IMR-90 (cell line): ENCODE measurements at regions not wholly inside any gene's neighbourhood (a gene's known extent, or its start where the extent isn't known, plus 50 kb on each side); places are given as distances from the start of the nearest gene placed in this dataset.
"Not testable (repeated sequence)": the region's sequence is repeated elsewhere in the genome, so short reads cannot be mapped to it uniquely, and the experiment has no call there.

Experiments used
- ATAC-seq: fragments of 200-7000 bp; cut with Tn5 transposase; 2 replicates; pipeline ENCODE4 v1.9.1; 2020; ENCODE audit warnings: low read depth, mild to moderate bottlenecking, moderate library complexity
- BruUV-seq: library from RNA; stranded (reverse); fragments of 400-500 nt; replicated peaks from 2 replicates; lab custom pipeline; 2021; lab: Mats Ljungman, UMichigan
- CTCF ChIA-PET: fragments of 300-600 bp; formaldehyde crosslinking; extraction: SDS; loops from one replicate; lab custom pipeline; 2021; ENCODE audit warnings: antibody characterized with exemption; lab: Yijun Ruan, JAX
- POLR2A ChIA-PET: fragments of 300-600 bp; sonication (Branson Sonifier 250); formaldehyde crosslinking; loops from one replicate; lab custom pipeline; 2022; ENCODE audit warnings: antibody characterized with exemption; ENCODE audit not compliant: unreplicated experiment; lab: Charles Lee
- DNase-seq: peaks from one replicate; pipeline ENCODE4 v3.0.0; 2013
- H2AFZ ChIP-seq: replicated peaks from 2 replicates; pipeline ENCODE3; 2013; ENCODE audit warnings: low read length, mild to moderate bottlenecking; ENCODE audit not compliant: poor library complexity
- H2AK5ac ChIP-seq: 2 replicates; pipeline ENCODE4 v1.6.1; 2013; ENCODE audit warnings: low read depth, low read length, inconsistent platforms
- H2AK9ac ChIP-seq: replicated peaks from 2 replicates; pipeline ENCODE3; 2013; ENCODE audit warnings: mild to moderate bottlenecking, low read depth, low read length, moderate library complexity; ENCODE audit not compliant: poor library complexity
- H2BK120ac ChIP-seq: 2 replicates; pipeline ENCODE4 v1.6.1; 2013; ENCODE audit warnings: low read depth, low read length, inconsistent platforms
- H2BK15ac ChIP-seq: 3 replicates; pipeline ENCODE4 v1.6.1; 2013; ENCODE audit warnings: low read depth, low read length, inconsistent platforms
- H2BK20ac ChIP-seq: 2 replicates; pipeline ENCODE4 v1.6.1; 2013; ENCODE audit warnings: low read depth, mild to moderate bottlenecking, inconsistent platforms, low read length, moderate library complexity
- H2BK5ac ChIP-seq: 2 replicates; pipeline ENCODE4 v1.6.1; 2013; ENCODE audit warnings: mild to moderate bottlenecking, low read depth, low read length, inconsistent platforms; ENCODE audit not compliant: poor library complexity, severe bottlenecking
- H3K14ac ChIP-seq: replicated peaks from 2 replicates; pipeline ENCODE4 v1.6.1; 2013; ENCODE audit warnings: low read depth, low read length, inconsistent platforms
- H3K18ac ChIP-seq: 2 replicates; pipeline ENCODE4 v1.6.1; 2013; ENCODE audit warnings: low read depth, low read length, control low read depth
- H3K23ac ChIP-seq: 2 replicates; pipeline ENCODE4 v1.6.1; 2013; ENCODE audit warnings: low read depth, low read length, inconsistent platforms
- H3K27ac ChIP-seq: 2 replicates; pipeline ENCODE4 v1.5.1; 2013; ENCODE audit warnings: mild to moderate bottlenecking, control low read depth, low read length; ENCODE audit not compliant: insufficient read depth
- H3K27me3 ChIP-seq: 2 replicates; pipeline ENCODE4 v1.6.1; 2013; ENCODE audit warnings: low read length; ENCODE audit not compliant: control insufficient read depth, insufficient read depth
- H3K36me3 ChIP-seq: 2 replicates; pipeline ENCODE4 v1.6.1; 2013; ENCODE audit warnings: low read length, mixed read lengths; ENCODE audit not compliant: control insufficient read depth, insufficient read depth
- H3K4ac ChIP-seq: 2 replicates; pipeline ENCODE4 v1.6.1; 2013; ENCODE audit warnings: low read depth, low read length, inconsistent platforms
- H3K4me1 ChIP-seq: 2 replicates; pipeline ENCODE4 v1.6.1; 2013; ENCODE audit warnings: low read length, mixed read lengths; ENCODE audit not compliant: control insufficient read depth, insufficient read depth
- H3K4me2 ChIP-seq: 2 replicates; pipeline ENCODE4 v1.6.1; 2013; ENCODE audit warnings: low read depth, mild to moderate bottlenecking, control low read depth, low read length, moderate library complexity
- H3K4me3 ChIP-seq: 2 replicates; pipeline ENCODE4 v1.5.1; 2013; ENCODE audit warnings: low read depth, mild to moderate bottlenecking, control low read depth, low read length, moderate library complexity; ENCODE audit not compliant: insufficient read depth
- H3K56ac ChIP-seq: 2 replicates; pipeline ENCODE4 v1.6.1; 2013; ENCODE audit warnings: low read length, inconsistent platforms; ENCODE audit not compliant: insufficient read depth; ENCODE audit errors: extremely low read depth
- H3K79me1 ChIP-seq, 2 experiments: 2 replicates each; pipeline ENCODE4 v1.6.1; 2013; ENCODE audit warnings: low read length in 2 of 2, inconsistent platforms in 1 of 2, low read depth in 1 of 2
- H3K9ac ChIP-seq: 2 replicates; pipeline ENCODE4 v1.6.1; 2013; ENCODE audit warnings: low read depth, low read length, control low read depth
- H3K9me1 ChIP-seq: 2 replicates; pipeline ENCODE4 v1.6.1; 2013; ENCODE audit warnings: low read length, inconsistent platforms; ENCODE audit not compliant: insufficient read depth
- H3K9me3 ChIP-seq: 2 replicates; pipeline ENCODE4 v1.6.1; 2013; ENCODE audit warnings: low read length; ENCODE audit not compliant: control insufficient read depth, insufficient read depth
- H4K20me1 ChIP-seq: 2 replicates; pipeline ENCODE4 v1.6.1; 2013; ENCODE audit warnings: low read length, inconsistent platforms; ENCODE audit not compliant: insufficient read depth
- H4K5ac ChIP-seq: 2 replicates; pipeline ENCODE4 v1.6.1; 2013; ENCODE audit warnings: mild to moderate bottlenecking, low read depth, low read length, control low read depth
- H4K8ac ChIP-seq, 2 experiments: 2 replicates each; pipeline ENCODE4 v1.6.1; 2013; ENCODE audit warnings: low read depth in 2 of 2, low read length in 2 of 2, control low read depth in 1 of 2, inconsistent platforms in 1 of 2
- H4K91ac ChIP-seq: 2 replicates; pipeline ENCODE4 v1.6.1; 2013; ENCODE audit warnings: low read depth, low read length, inconsistent platforms; ENCODE audit not compliant: insufficient read depth
- WGBS, 2 experiments: methylation state at CpG; one replicate each; pipeline versions ENCODE4 v1.1.5 to v1.1.7; 2013; ENCODE audit warnings: missing lambda C conversion rate in 2 of 2; ENCODE audit not compliant: insufficient read length in 1 of 2; ENCODE audit errors: extremely low coverage in 2 of 2; 5-methylcytosine and 5-hydroxymethylcytosine counted together
- dilution Hi-C: fragments of 300-500 bp; cut with HindIII; formaldehyde crosslinking; loops from one replicate; pipeline ENCODE4 v1.14.3; 2018; ENCODE audit warnings: low sequenced_read_pairs; ENCODE audit not compliant: unreplicated experiment
- in situ Hi-C: fragments of 300-500 bp; cut with MboI; formaldehyde crosslinking; loops from 3 replicates; pipeline ENCODE4 v1.14.3; 2019; ENCODE audit warnings: low sequenced_read_pairs, inconsistent platforms, mixed read lengths
- intact Hi-C: fragments of 100-400 bp; cut with micrococcal nuclease; formaldehyde crosslinking; loops from 2 replicates; pipeline ENCODE4 v1.10.0; 2022

DNA sequence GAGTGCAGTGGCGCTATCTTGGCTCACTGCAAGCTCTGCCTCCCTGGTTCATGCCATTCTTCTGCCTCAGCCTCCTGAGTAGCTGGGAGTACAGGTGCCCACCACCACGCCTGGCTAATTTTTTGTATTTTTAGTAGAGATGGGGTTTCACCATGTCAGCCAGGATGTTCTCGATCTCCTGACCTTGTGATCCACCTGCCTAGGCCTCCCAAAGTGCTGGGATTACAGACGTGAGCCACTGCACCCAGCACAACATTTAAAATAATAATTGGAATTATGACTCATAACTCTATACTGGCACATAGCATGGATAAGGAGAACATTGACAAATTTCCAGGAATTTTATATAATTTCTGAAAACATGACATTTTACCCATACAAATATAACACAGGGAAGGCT lies 54.2 kb downstream of the DBET start:
- H3K27ac ChIP-seq, H2BK120ac ChIP-seq, H3K9me3 ChIP-seq, H2AFZ ChIP-seq, H3K9me1 ChIP-seq, H2AK5ac ChIP-seq, BruUV-seq, H3K4me2 ChIP-seq, H4K5ac ChIP-seq, H2BK20ac ChIP-seq, H4K8ac ChIP-seq, H2BK5ac ChIP-seq, POLR2A ChIA-PET, H3K4ac ChIP-seq, H3K56ac ChIP-seq, DNase-seq, H4K91ac ChIP-seq, H3K4me1 ChIP-seq, H3K4me3 ChIP-seq, H3K27me3 ChIP-seq, in situ Hi-C loops, H3K18ac ChIP-seq, H3K23ac ChIP-seq, H2BK15ac ChIP-seq, CTCF ChIA-PET, H2AK9ac ChIP-seq, ATAC-seq, intact Hi-C loops, H3K79me1 ChIP-seq, H3K9ac ChIP-seq, H4K20me1 ChIP-seq, H3K14ac ChIP-seq, dilution Hi-C loops, H3K36me3 ChIP-seq: not testable (repeated sequence)
- WGBS, 2 experiments, result no CpG with 5 or more reads among the region's 4 CpGs

DNA sequence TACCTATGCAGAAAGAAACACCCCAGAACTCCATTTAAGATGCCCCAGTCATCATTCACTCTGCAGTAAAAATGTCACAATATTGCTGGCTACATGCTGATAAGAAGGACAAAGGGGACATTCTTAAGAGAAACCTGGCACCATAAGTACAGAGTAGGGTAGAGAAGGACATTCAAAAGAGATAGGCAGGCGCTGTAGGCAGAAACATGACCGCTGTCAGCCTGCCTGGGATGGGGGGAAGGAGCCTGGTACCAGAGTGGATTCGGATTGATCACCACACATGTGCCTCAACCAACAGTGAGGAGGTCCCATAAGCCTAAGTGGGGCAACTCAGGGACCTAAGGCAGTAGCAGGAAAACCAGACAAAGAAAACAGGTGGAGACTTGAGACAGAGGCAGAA lies 54.1 kb upstream of the DUX4 start:
- intact Hi-C loops, H2BK120ac ChIP-seq, H2AFZ ChIP-seq, H3K23ac ChIP-seq, H3K4me1 ChIP-seq, H3K4me3 ChIP-seq, H3K27me3 ChIP-seq, H4K8ac ChIP-seq, H3K9me3 ChIP-seq, H4K20me1 ChIP-seq, H4K91ac ChIP-seq, ATAC-seq, DNase-seq, H2BK5ac ChIP-seq, H2BK20ac ChIP-seq, H3K4ac ChIP-seq, H2BK15ac ChIP-seq, H3K79me1 ChIP-seq, H3K36me3 ChIP-seq, CTCF ChIA-PET, H3K56ac ChIP-seq, H2AK5ac ChIP-seq, H2AK9ac ChIP-seq, H4K5ac ChIP-seq, H3K18ac ChIP-seq, H3K4me2 ChIP-seq, BruUV-seq, H3K9ac ChIP-seq, in situ Hi-C loops, POLR2A ChIA-PET, H3K14ac ChIP-seq, H3K9me1 ChIP-seq, H3K27ac ChIP-seq, dilution Hi-C loops: not testable (repeated sequence)
- 10% methylated on average over 2 of the region's 3 CpGs; no CpG with 5 or more reads in 1 of the 2 experiments for WGBS, 2 experiments
